GM19438 (cell line): ENCODE measurements at regions not wholly inside any gene's neighbourhood (a gene's known extent, or its start where the extent isn't known, plus 50 kb on each side); places are given as distances from the start of the nearest gene placed in this dataset.

Source experiments
- ATAC-seq: cut with Tn5 transposase; IDR thresholded peaks from one replicate; pipeline ENCODE4 v1.9.1; 2021; ENCODE audit warnings: low read depth; ENCODE audit not compliant: unreplicated experiment

GRCh38 chr2:236955521-236956030, 130.1 kb upstream of the COPS8 start:
- ATAC-seq, result no peak

- no peak for ATAC-seq
Observed at GRCh38 chr2:236956031-236956618, 129.6 kb upstream of the COPS8 start.

- no peak for ATAC-seq
Observed at GRCh38 chr2:236956641-236957040, 129.0 kb upstream of the COPS8 start.

- ATAC-seq, result no peak
Observed at GRCh38 chr2:236959036-236959435, 126.7 kb upstream of the COPS8 start.

GRCh38 chr2:236959876-236960275, 125.8 kb upstream of the COPS8 start:
- ATAC-seq, result no peak

- no peak for ATAC-seq
Observed at GRCh38 chr2:236960531-236960930, 125.2 kb upstream of the COPS8 start.

- ATAC-seq, result no peak
Observed at GRCh38 chr2:236962816-236963215, 122.9 kb upstream of the COPS8 start.

GRCh38 chr2:236963631-236964182, 122.0 kb upstream of the COPS8 start:
- ATAC-seq, result no peak

- no peak for ATAC-seq
Observed at GRCh38 chr2:236964291-236964690, 121.4 kb upstream of the COPS8 start.

- no peak for ATAC-seq
Observed at GRCh38 chr2:236965021-236965840, 120.5 kb upstream of the COPS8 start.

- ATAC-seq, result no peak
Observed at GRCh38 chr2:236965841-236966096, 119.9 kb upstream of the COPS8 start.

- no peak for ATAC-seq
Observed at GRCh38 chr2:236967499-236967783, 118.2 kb upstream of the COPS8 start.

GRCh38 chr2:236968101-236968879, 117.4 kb upstream of the COPS8 start:
- ATAC-seq, result peak; percentile 89

GRCh38 chr2:236968880-236969534, 116.7 kb upstream of the COPS8 start:
- ATAC-seq, result no peak

- no peak for ATAC-seq
Observed at GRCh38 chr2:236969767-236970655, 115.7 kb upstream of the COPS8 start.

GRCh38 chr2:236970656-236971010, 115.1 kb upstream of the COPS8 start:
- ATAC-seq, result no peak

- ATAC-seq, result no peak
Observed at GRCh38 chr2:236971131-236971821, 114.4 kb upstream of the COPS8 start.

- ATAC-seq, result no peak
Observed at GRCh38 chr2:236971919-236972381, 113.7 kb upstream of the COPS8 start.
